NCI-H1417 treated with DMSO at 0.1 percent for 48 hours (cell line): ENCODE measurements at regions not wholly inside any gene's neighbourhood (a gene's known extent, or its start where the extent isn't known, plus 50 kb on each side); places are given as distances from the start of the nearest gene placed in this dataset.
"Not testable (repeated sequence)": the region's sequence is repeated elsewhere in the genome, so short reads cannot be mapped to it uniquely, and the experiment has no call there.

Source experiments
- DNase-seq: peaks from one replicate; lab custom pipeline; 2025; lab: John Stamatoyannopoulos, UW

GRCh38 chr3:78086150-78086549 is 1046.3 kb downstream of the ROBO2 start:
- DNase-seq, result no peak

GRCh38 chr3:78087134-78087533 is 1047.2 kb downstream of the ROBO2 start:
- DNase-seq, result no peak

GRCh38 chr3:78088006-78088405 is 1048.1 kb downstream of the ROBO2 start:
- DNase-seq, result no peak

- no peak for DNase-seq
Observed at GRCh38 chr3:78090382-78090781, 1050.5 kb downstream of the ROBO2 start.

- no peak for DNase-seq
Observed at GRCh38 chr3:78091478-78092119, 1051.7 kb downstream of the ROBO2 start.

- not testable (repeated sequence) for DNase-seq
Observed at GRCh38 chr3:78092574-78092973, 1052.7 kb downstream of the ROBO2 start.

- DNase-seq, result no peak
Observed at GRCh38 chr3:78096488-78097255, 1056.8 kb downstream of the ROBO2 start.

- no peak for DNase-seq
Observed at GRCh38 chr3:78098367-78098766, 1058.5 kb downstream of the ROBO2 start.

- no peak for DNase-seq
Observed at GRCh38 chr3:78101384-78101783, 1061.5 kb downstream of the ROBO2 start.

- not testable (repeated sequence) for DNase-seq
Observed at GRCh38 chr3:78108269-78108961, 1068.5 kb downstream of the ROBO2 start.

GRCh38 chr3:78112291-78113010 is 1072.6 kb downstream of the ROBO2 start:
- DNase-seq, result no peak

GRCh38 chr3:78115983-78116382 is 1076.1 kb downstream of the ROBO2 start:
- no peak for DNase-seq

- no peak for DNase-seq
Observed at GRCh38 chr3:78116874-78117273, 1077.0 kb downstream of the ROBO2 start.

- no peak for DNase-seq
Observed at GRCh38 chr3:78123058-78123457, 1083.2 kb downstream of the ROBO2 start.

GRCh38 chr3:78129707-78130106 is 1089.8 kb downstream of the ROBO2 start:
- no peak for DNase-seq

GRCh38 chr3:78130741-78131290 is 1090.9 kb downstream of the ROBO2 start:
- DNase-seq, result no peak

- no peak for DNase-seq
Observed at GRCh38 chr3:78134496-78134895, 1094.6 kb downstream of the ROBO2 start.

GRCh38 chr3:78139166-78139565 is 1099.3 kb downstream of the ROBO2 start:
- no peak for DNase-seq

- DNase-seq, result no peak
Observed at GRCh38 chr3:78140274-78140673, 1100.4 kb downstream of the ROBO2 start.

- no peak for DNase-seq
Observed at GRCh38 chr3:78140866-78141265, 1101.0 kb downstream of the ROBO2 start.

- DNase-seq, result no peak
Observed at GRCh38 chr3:78141269-78141668, 1101.4 kb downstream of the ROBO2 start.

- DNase-seq, result no peak
Observed at GRCh38 chr3:78143000-78143399, 1103.1 kb downstream of the ROBO2 start.
